ENCODE measurements at regions not wholly inside any gene's neighbourhood (a gene's known extent, or its start where the extent isn't known, plus 50 kb on each side); places are given as distances from the start of the nearest gene placed in this dataset.
A peak's percentile ranks its signal among the peaks of the same experiment; 100 is the strongest.

DNA sequence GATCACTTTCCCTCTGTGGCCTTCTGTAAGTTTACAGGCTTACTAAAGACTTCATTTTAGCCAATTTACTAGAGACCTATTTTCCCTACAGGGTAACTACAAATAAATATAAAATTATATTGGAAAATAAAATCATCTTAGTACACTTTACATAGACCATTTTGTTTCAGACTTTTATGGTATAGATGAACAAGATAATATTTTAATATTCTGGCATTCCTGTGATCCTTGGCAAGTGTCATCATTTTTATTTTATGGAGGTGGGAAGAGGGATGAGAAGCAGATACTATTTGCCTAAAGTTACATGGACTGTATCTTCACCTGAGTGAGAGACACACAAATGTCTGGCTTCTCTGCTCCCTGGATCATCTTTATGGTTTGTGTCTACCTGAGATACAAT is 149.6 kb upstream of the CWC22 start:
- Histone ChIP-seq H2AFZ (no peak overlapping the region), H3K79me2 (ENCODE audit: insufficient read depth) (no peaks in the 10 kb centered on the region), H3K4me1 (ENCODE audit: insufficient read depth) (no peaks in the 10 kb centered on the region), H3K9me3 (ENCODE audit: low read depth) (no peaks in the 10 kb centered on the region), H4K20me1 (ENCODE audit: insufficient read depth) (no peaks in the 10 kb centered on the region), H3K36me3 (ENCODE audit: low read depth) (no peaks in the 10 kb centered on the region), H3K27ac (no peak overlapping the region), H3F3A (ENCODE audit: insufficient read depth) (no peaks in the 10 kb centered on the region), H3K4me2 (ENCODE audit: unreplicated experiment) (no peak overlapping the region), H3K27me3 (replicated peaks; ENCODE audit: insufficient read depth) (no peaks in the 10 kb centered on the region), H3K9me2 (ENCODE audit: insufficient read depth) (no peaks in the 10 kb centered on the region), H3K4me3 (no peak overlapping the region), H3K9ac (no peak overlapping the region)
- TF ChIP-seq EZH2 (IDR thresholded peaks at IDR 0.05; ENCODE audit: insufficient read depth, poor library complexity, severe bottlenecking), result no peak
- TF ChIP-seq EZH2phosphoT487 (IDR thresholded peaks at IDR 0.05; ENCODE audit: insufficient read depth, low read depth), result no peak
- no peak for DNase-seq
- in situ Hi-C loops (cut with MboI), result no loop called here

GRCh38 chr2:180150606-180151005 is 143.5 kb upstream of the CWC22 start:
- H3K9me3 ChIP-seq (ENCODE audit: low read depth), result no peaks in the 10 kb centered on the region
- in situ Hi-C loops (cut with MboI), result no loop called here
- no peak overlapping the region for H3K27ac ChIP-seq
- no peaks in the 10 kb centered on the region for H3K36me3 ChIP-seq (ENCODE audit: low read depth)
- no peaks in the 10 kb centered on the region for H3K79me2 ChIP-seq (ENCODE audit: insufficient read depth)
- no peak overlapping the region for H3K4me3 ChIP-seq
- no peak for DNase-seq
- no peaks in the 10 kb centered on the region for H3K4me1 ChIP-seq (ENCODE audit: insufficient read depth)
- H3K4me2 ChIP-seq (ENCODE audit: unreplicated experiment), result no peak overlapping the region
- TF ChIP-seq EZH2phosphoT487 (IDR thresholded peaks at IDR 0.05; ENCODE audit: insufficient read depth, low read depth), result no peak
- TF ChIP-seq EZH2 (IDR thresholded peaks at IDR 0.05; ENCODE audit: insufficient read depth, poor library complexity, severe bottlenecking), result no peak
- no peaks in the 10 kb centered on the region for H3K9me2 ChIP-seq (ENCODE audit: insufficient read depth)
- H3K9ac ChIP-seq, result no peak overlapping the region
- H2AFZ ChIP-seq, result no peak overlapping the region
- no peaks in the 10 kb centered on the region for H3F3A ChIP-seq (ENCODE audit: insufficient read depth)
- H4K20me1 ChIP-seq (ENCODE audit: insufficient read depth), result no peaks in the 10 kb centered on the region
- 93 to 96% methylated on average over 1 of the region's 1 CpG for WGBS, 2 experiments (ENCODE audit: low coverage in 1 of 2, low lambda C conversion rate in 2 of 2, missing lambda C conversion rate in 2 of 2)
- H3K27me3 ChIP-seq (replicated peaks; ENCODE audit: insufficient read depth), result no peaks in the 10 kb centered on the region

GRCh38 chr2:180146541-180146940 is 139.4 kb upstream of the CWC22 start:
- no peaks in the 10 kb centered on the region for H3K79me2 ChIP-seq (ENCODE audit: insufficient read depth)
- no peak overlapping the region for H3K4me2 ChIP-seq (ENCODE audit: unreplicated experiment)
- H3K27ac ChIP-seq, result no peak overlapping the region
- no peaks in the 10 kb centered on the region for H3K9me2 ChIP-seq (ENCODE audit: insufficient read depth)
- 59 to 66% methylated on average over 2 of the region's 2 CpGs for WGBS, 2 experiments (ENCODE audit: low coverage in 1 of 2, low lambda C conversion rate in 2 of 2, missing lambda C conversion rate in 2 of 2)
- no peaks in the 10 kb centered on the region for H4K20me1 ChIP-seq (ENCODE audit: insufficient read depth)
- TF ChIP-seq EZH2phosphoT487 (IDR thresholded peaks at IDR 0.05; ENCODE audit: insufficient read depth, low read depth) (no peak), EZH2 (IDR thresholded peaks at IDR 0.05; ENCODE audit: insufficient read depth, poor library complexity, severe bottlenecking) (no peak)
- H3K9me3 ChIP-seq (ENCODE audit: low read depth), result no peaks in the 10 kb centered on the region
- DNase-seq, result no peak
- no peaks in the 10 kb centered on the region for H3K4me1 ChIP-seq (ENCODE audit: insufficient read depth)
- no peaks in the 10 kb centered on the region for H3K36me3 ChIP-seq (ENCODE audit: low read depth)
- no peak overlapping the region for H3K4me3 ChIP-seq
- no peaks in the 10 kb centered on the region for H3K27me3 ChIP-seq (replicated peaks; ENCODE audit: insufficient read depth)
- peak overlapping the region; percentile 58; the same call in 1 of the 2 replicates for H2AFZ ChIP-seq
- in situ Hi-C loops (cut with MboI), result no loop called here
- no peak overlapping the region for H3K9ac ChIP-seq
- no peaks in the 10 kb centered on the region for H3F3A ChIP-seq (ENCODE audit: insufficient read depth)

- Histone ChIP-seq H2AFZ (no peak overlapping the region), H3K4me1 (ENCODE audit: insufficient read depth) (no peaks in the 10 kb centered on the region), H3K9ac (no peak overlapping the region), H3K4me3 (no peak overlapping the region), H3K9me2 (ENCODE audit: insufficient read depth) (no peaks in the 10 kb centered on the region), H3K36me3 (ENCODE audit: low read depth) (no peaks in the 10 kb centered on the region), H3K4me2 (ENCODE audit: unreplicated experiment) (no peak overlapping the region), H3K27me3 (replicated peaks; ENCODE audit: insufficient read depth) (no peaks in the 10 kb centered on the region), H3K9me3 (ENCODE audit: low read depth) (no peaks in the 10 kb centered on the region), H3F3A (ENCODE audit: insufficient read depth) (no peaks in the 10 kb centered on the region), H3K79me2 (ENCODE audit: insufficient read depth) (no peaks in the 10 kb centered on the region), H3K27ac (no peak overlapping the region), H4K20me1 (ENCODE audit: insufficient read depth) (no peaks in the 10 kb centered on the region)
- in situ Hi-C loops (cut with MboI), result no loop called here
- TF ChIP-seq EZH2 (IDR thresholded peaks at IDR 0.05; ENCODE audit: insufficient read depth, poor library complexity, severe bottlenecking) (no peak), EZH2phosphoT487 (IDR thresholded peaks at IDR 0.05; ENCODE audit: insufficient read depth, low read depth) (no peak)
- 77 to 84% methylated on average over 1 of the region's 1 CpG for WGBS, 2 experiments (ENCODE audit: low coverage in 1 of 2, low lambda C conversion rate in 2 of 2, missing lambda C conversion rate in 2 of 2)
- DNase-seq, result no peak
These were observed 139.0 kb upstream of the CWC22 start for GRCh38 chr2:180146114-180146513.

GRCh38 chr2:180145163-180145562 is 138.1 kb upstream of the CWC22 start:
- DNase-seq, result no peak
- in situ Hi-C loops (cut with MboI), result no loop called here
- 84 to 86% methylated on average over 5 of the region's 5 CpGs for WGBS, 2 experiments (ENCODE audit: low coverage in 1 of 2, low lambda C conversion rate in 2 of 2, missing lambda C conversion rate in 2 of 2)

More at GRCh38 chr2:180145163-180145562, 138.1 kb upstream of the CWC22 start:
- no peaks in the 10 kb centered on the region for H4K20me1 ChIP-seq (ENCODE audit: insufficient read depth)
- H3K4me3 ChIP-seq, result no peak overlapping the region
- no peak overlapping the region for H3K4me2 ChIP-seq (ENCODE audit: unreplicated experiment)
- H3K27ac ChIP-seq, result no peak overlapping the region
- H3K9me2 ChIP-seq (ENCODE audit: insufficient read depth), result no peaks in the 10 kb centered on the region
- H3K36me3 ChIP-seq (ENCODE audit: low read depth), result no peaks in the 10 kb centered on the region
- no peaks in the 10 kb centered on the region for H3K79me2 ChIP-seq (ENCODE audit: insufficient read depth)
- H3K4me1 ChIP-seq (ENCODE audit: insufficient read depth), result no peaks in the 10 kb centered on the region
- no peak for TF ChIP-seq EZH2 (IDR thresholded peaks at IDR 0.05; ENCODE audit: insufficient read depth, poor library complexity, severe bottlenecking)
- TF ChIP-seq EZH2phosphoT487 (IDR thresholded peaks at IDR 0.05; ENCODE audit: insufficient read depth, low read depth), result no peak
- H3K9me3 ChIP-seq (ENCODE audit: low read depth), result no peaks in the 10 kb centered on the region
- H3K27me3 ChIP-seq (replicated peaks; ENCODE audit: insufficient read depth), result no peaks in the 10 kb centered on the region
- H3K9ac ChIP-seq, result no peak overlapping the region
- H3F3A ChIP-seq (ENCODE audit: insufficient read depth), result no peaks in the 10 kb centered on the region
- H2AFZ ChIP-seq, result no peak overlapping the region
